ENCODE measurements at regions not wholly inside any gene's neighbourhood (a gene's known extent, or its start where the extent isn't known, plus 50 kb on each side); places are given as distances from the start of the nearest gene placed in this dataset.
"Not testable (repeated sequence)": the region's sequence is repeated elsewhere in the genome, so short reads cannot be mapped to it uniquely, and the experiment has no call there.

DNA sequence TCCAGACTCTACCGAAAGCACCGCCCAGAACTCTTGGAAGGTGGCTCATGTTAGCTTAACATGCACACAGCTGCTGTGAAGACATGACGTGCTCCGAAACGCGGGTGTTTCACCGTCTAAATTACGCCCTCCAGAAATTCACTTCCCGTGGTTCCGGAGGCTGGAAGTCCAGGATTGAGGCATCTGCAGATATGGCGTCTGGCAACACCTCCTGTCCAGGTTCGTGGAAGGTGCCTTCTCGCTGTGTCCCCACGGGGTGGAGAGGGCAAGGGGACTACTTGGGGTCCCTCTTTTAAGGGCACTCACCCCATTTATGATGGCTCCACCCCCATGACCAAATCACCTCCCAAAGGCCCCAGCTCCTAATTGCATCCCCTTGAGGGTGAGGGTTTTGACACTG is 348.0 kb upstream of the IRX2 start:
- Histone ChIP-seq H3K4me1 (no peaks in the 10 kb centered on the region), H3K36me3 (no peaks in the 10 kb centered on the region), H3K27me3 (no peaks in the 10 kb centered on the region), H3K9me3 (no peaks in the 10 kb centered on the region), H3K27ac (no peak overlapping the region), H3K4me3 (no peak overlapping the region)
- DNase-seq = no peak
- 87 to 88% methylated on average over 14 of the region's 14 CpGs for WGBS, 2 donors
- TF ChIP-seq POLR2A (IDR thresholded peaks at IDR 0.05) (no peak), EP300 (IDR thresholded peaks at IDR 0.05) (no peak), POLR2AphosphoS5 (IDR thresholded peaks at IDR 0.05) (no peak)
- TF ChIP-seq, protein P1, sequence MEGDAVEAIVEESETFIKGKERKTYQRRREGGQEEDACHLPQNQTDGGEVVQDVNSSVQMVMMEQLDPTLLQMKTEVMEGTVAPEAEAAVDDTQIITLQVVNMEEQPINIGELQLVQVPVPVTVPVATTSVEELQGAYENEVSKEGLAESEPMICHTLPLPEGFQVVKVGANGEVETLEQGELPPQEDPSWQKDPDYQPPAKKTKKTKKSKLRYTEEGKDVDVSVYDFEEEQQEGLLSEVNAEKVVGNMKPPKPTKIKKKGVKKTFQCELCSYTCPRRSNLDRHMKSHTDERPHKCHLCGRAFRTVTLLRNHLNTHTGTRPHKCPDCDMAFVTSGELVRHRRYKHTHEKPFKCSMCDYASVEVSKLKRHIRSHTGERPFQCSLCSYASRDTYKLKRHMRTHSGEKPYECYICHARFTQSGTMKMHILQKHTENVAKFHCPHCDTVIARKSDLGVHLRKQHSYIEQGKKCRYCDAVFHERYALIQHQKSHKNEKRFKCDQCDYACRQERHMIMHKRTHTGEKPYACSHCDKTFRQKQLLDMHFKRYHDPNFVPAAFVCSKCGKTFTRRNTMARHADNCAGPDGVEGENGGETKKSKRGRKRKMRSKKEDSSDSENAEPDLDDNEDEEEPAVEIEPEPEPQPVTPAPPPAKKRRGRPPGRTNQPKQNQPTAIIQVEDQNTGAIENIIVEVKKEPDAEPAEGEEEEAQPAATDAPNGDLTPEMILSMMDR (IDR thresholded peaks at IDR 0.05) = no peak
- intact Hi-C loops (cut with DNase I) = no loop called here

GRCh38 chr5:3098821-3099220 is 347.3 kb upstream of the IRX2 start:
- WGBS, 2 donors = 68 to 69% methylated on average over 4 of the region's 4 CpGs
- Histone ChIP-seq H3K9me3 (no peaks in the 10 kb centered on the region), H3K4me1 (no peaks in the 10 kb centered on the region), H3K36me3 (no peaks in the 10 kb centered on the region), H3K27ac (no peak overlapping the region), H3K4me3 (no peak overlapping the region), H3K27me3 (no peaks in the 10 kb centered on the region)
- intact Hi-C loops (cut with DNase I) = no loop called here
- no peak for TF ChIP-seq POLR2A (IDR thresholded peaks at IDR 0.05)
- DNase-seq = no peak

GRCh38 chr5:3092664-3093063 is 341.2 kb upstream of the IRX2 start:
- intact Hi-C loops (cut with DNase I) = no loop called here
- H3K9me3 ChIP-seq = no peaks in the 10 kb centered on the region
- no peak for DNase-seq
- 48 to 71% methylated on average over 13 of the region's 13 CpGs for WGBS, 2 donors
- H3K27me3 ChIP-seq = no peaks in the 10 kb centered on the region
- TF ChIP-seq, protein P1 (IDR thresholded peaks at IDR 0.05) = no peak
- TF ChIP-seq EP300 (IDR thresholded peaks at IDR 0.05) (no peak), POLR2A (IDR thresholded peaks at IDR 0.05) (no peak), POLR2AphosphoS5 (IDR thresholded peaks at IDR 0.05) (no peak)
- H3K4me3 ChIP-seq = no peak overlapping the region
- H3K36me3 ChIP-seq = no peaks in the 10 kb centered on the region
- H3K4me1 ChIP-seq = no peaks in the 10 kb centered on the region
- no peak overlapping the region for H3K27ac ChIP-seq

DNA sequence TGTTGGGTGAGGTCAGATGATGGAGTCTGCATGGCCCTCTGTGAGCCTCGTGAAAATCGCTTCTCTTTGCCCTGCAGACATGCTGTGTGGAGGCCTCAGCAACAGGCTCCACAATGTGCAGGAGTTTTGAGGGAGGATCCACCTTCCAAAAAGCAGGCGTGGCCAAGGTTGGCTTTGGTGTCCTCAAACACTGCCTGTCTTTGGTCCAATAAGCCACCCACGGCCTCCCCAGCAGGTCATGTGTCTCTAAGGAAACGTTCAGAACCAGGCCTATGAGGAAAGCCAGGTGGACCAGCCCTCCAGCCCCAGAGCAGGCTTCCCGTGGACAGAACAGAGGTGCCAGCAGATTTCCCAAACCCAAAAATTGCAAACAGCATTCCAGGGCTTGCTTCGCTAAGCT is 340.7 kb upstream of the IRX2 start:
- intact Hi-C loops (cut with DNase I) = no loop called here
- Histone ChIP-seq H3K9me3 (no peaks in the 10 kb centered on the region), H3K27me3 (no peaks in the 10 kb centered on the region), H3K27ac (no peak overlapping the region), H3K36me3 (no peaks in the 10 kb centered on the region), H3K4me1 (no peaks in the 10 kb centered on the region), H3K4me3 (no peak overlapping the region)
- 74 to 75% methylated on average over 7 of the region's 7 CpGs for WGBS, 2 donors
- TF ChIP-seq, protein P1 (IDR thresholded peaks at IDR 0.05) = no peak
- TF ChIP-seq POLR2AphosphoS5 (IDR thresholded peaks at IDR 0.05) (no peak), EP300 (IDR thresholded peaks at IDR 0.05) (no peak), POLR2A (IDR thresholded peaks at IDR 0.05) (no peak)
- DNase-seq = no peak

DNA sequence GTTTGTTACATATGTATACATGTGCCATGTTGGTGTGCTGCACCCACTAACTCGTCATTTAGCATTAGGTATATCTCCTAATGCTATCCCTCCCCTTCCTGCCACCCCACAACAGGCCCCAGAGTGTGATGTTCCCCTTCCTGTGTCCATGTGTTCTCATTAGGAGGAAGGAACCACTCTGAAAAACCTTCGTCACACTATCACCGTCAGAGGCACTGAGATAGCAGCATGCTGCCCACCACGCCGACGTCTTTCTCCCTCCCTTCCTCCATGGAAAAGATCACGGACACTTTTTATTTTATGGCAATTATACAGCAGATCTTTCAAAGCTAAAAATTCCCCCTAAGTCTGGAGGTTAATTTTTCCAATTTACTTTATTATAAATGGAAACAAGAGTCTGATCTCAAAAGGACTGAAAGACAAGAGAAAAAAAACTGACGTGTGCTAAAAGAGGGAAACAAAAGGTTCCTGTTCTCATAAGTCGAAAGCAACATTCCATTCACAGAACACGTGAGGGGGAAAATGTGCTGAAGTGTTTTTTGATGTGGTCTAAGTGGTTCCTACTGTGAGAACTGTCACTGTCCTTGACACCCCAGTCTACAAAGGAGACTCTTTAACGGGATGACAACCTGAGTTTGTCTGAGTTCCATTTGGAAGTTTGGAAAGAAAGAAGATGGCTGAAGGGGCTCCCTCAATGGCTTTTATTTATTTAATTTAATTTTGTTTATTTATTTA is 339.7 kb upstream of the IRX2 start:
- Histone ChIP-seq H3K36me3 (no peaks in the 10 kb centered on the region), H3K27ac (no peak overlapping the region), H3K4me1 (no peaks in the 10 kb centered on the region), H3K27me3 (no peaks in the 10 kb centered on the region), H3K9me3 (no peaks in the 10 kb centered on the region), H3K4me3 (no peak overlapping the region)
- intact Hi-C loops (cut with DNase I) = no loop called here
- TF ChIP-seq EP300 (IDR thresholded peaks at IDR 0.05) = no peak
- no peak for TF ChIP-seq POLR2AphosphoS5 (IDR thresholded peaks at IDR 0.05)
- no peak for TF ChIP-seq POLR2A (IDR thresholded peaks at IDR 0.05)
- TF ChIP-seq, protein P1 (IDR thresholded peaks at IDR 0.05) = no peak
- DNase-seq = no peak
- 55 to 63% methylated on average over 11 of the region's 11 CpGs for WGBS, 2 donors

DNA sequence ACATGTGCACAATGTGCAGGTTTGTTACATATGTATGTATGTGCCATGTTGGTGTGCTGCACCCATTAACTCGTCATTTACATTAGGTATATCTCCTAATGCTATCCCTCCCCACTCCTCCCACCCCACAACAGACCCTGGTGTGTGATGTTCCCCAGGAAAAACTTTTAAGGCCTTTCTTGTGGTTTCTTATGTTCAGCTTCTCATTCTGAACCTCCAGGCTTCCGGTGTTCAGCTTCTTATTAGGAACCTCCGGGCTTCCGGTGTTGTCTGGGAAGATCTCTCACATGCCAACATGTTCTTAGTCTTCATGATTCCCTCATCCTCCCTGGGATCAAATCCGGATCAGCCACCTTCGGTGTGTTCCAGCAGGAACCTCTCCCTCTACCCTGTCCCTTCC is 338.8 kb upstream of the IRX2 start:
- H3K4me3 ChIP-seq; H3K4me1 ChIP-seq; H3K27me3 ChIP-seq; DNase-seq; H3K27ac ChIP-seq; intact Hi-C loops (cut with DNase I); H3K36me3 ChIP-seq; H3K9me3 ChIP-seq: not testable (repeated sequence)
- WGBS, 2 donors = 89 to 90% methylated on average over 5 to 6 of the region's 6 CpGs

Measured in sigmoid colon (tissue), 6 donors.